C4-2B (cell line): ENCODE measurements at regions not wholly inside any gene's neighbourhood (a gene's known extent, or its start where the extent isn't known, plus 50 kb on each side); places are given as distances from the start of the nearest gene placed in this dataset.
"Not testable (repeated sequence)": the region's sequence is repeated elsewhere in the genome, so short reads cannot be mapped to it uniquely, and the experiment has no call there.

Experiments used
- H3K27ac ChIP-seq: fragments of 450-650 bp; 2 replicates; pipeline ENCODE4 v1.5.1; 2017
- CTCF ChIP-seq: fragments of 450-650 bp; conservative IDR thresholded peaks from 2 replicates; pipeline ENCODE4 v1.5.1; 2017; ENCODE audit warnings: mild to moderate bottlenecking
- ZFX ChIP-seq: fragments of 450-650 bp; IDR thresholded peaks from 2 replicates; pipeline ENCODE4 v1.6.1; 2017

DNA sequence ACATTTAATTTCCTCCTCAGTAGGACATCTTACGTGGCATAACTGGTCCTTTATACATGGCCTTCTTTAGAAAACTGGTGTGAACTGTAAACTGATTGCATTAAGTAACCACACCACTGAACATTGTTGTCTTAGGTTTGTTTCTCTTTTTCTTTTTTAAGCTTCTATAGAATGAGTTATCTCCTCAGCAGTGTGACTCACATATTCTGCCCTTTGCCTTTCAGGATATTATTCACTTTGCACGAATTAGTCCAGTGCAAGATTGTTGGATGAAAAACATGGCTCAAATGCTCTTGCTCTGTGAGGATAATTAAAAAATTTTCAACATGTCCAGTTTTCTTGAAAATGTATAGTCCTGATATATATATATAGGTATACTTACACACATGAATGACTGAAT is 147.6 kb downstream of the KBTBD8 start:
- no peak for TF ChIP-seq ZFX
- TF ChIP-seq CTCF = no peak
- H3K27ac ChIP-seq = no peak overlapping the region

DNA sequence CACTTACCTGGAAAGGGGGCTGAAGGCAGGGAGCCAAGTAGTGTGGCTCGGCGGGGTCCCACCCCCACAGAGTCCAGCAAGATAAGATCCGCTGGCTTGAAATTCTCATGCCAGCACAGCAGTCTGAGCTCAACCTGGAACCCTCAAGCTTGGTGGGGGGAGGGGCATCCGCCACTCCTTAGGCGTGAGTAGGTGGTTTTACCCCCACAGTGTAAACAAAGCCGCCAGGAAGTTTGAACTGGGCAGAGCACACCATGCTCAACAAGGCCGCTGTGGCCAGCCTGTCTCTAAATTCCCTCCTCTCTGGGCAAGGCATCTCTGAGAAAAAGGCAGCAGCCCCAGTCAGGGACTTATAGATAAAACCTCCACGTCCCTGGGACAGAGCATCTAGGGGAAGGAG is 156.3 kb downstream of the KBTBD8 start:
- TF ChIP-seq ZFX = no peak
- no peak for TF ChIP-seq CTCF
- H3K27ac ChIP-seq = no peak overlapping the region

GRCh38 chr3:67167481-67167880 is 169.4 kb downstream of the KBTBD8 start:
- no peak overlapping the region for H3K27ac ChIP-seq
- no peak for TF ChIP-seq ZFX
- TF ChIP-seq CTCF = no peak

GRCh38 chr3:67171841-67172240 is 173.7 kb downstream of the KBTBD8 start:
- no peak overlapping the region for H3K27ac ChIP-seq
- TF ChIP-seq CTCF (no peak), ZFX (no peak)

GRCh38 chr3:67173130-67173529 is 175.0 kb downstream of the KBTBD8 start:
- H3K27ac ChIP-seq = not testable (repeated sequence)

GRCh38 chr3:67176396-67176795 is 178.3 kb downstream of the KBTBD8 start:
- TF ChIP-seq ZFX (no peak), CTCF (no peak)
- no peak overlapping the region for H3K27ac ChIP-seq

DNA sequence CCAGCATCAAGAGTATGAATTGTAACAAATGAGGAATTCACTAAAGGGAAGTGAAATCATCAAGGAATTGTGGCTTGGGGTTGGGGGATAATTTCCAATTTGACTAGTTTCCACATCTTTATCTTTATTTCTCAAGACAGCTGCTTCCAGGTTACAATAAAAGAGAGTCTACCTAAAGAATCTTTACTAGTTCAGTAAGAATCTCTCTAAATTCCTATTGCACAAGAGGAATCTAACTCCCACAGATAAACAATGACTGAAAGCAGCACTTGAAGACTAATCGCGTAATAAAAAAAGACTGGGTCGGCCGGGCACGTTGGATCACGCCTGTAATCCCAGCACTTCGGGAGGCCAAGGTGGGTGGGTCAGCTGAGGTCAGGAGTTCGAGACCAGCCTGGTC is 194.4 kb downstream of the KBTBD8 start:
- H3K27ac ChIP-seq = no peak overlapping the region

More for the DNA sequence above, 194.4 kb downstream of the KBTBD8 start:
- TF ChIP-seq ZFX (no peak), CTCF (no peak)
